Inflammatory macrophage (primary cell): ENCODE measurements at regions not wholly inside any gene's neighbourhood (a gene's known extent, or its start where the extent isn't known, plus 50 kb on each side); places are given as distances from the start of the nearest gene placed in this dataset.
"Not testable (repeated sequence)": the region's sequence is repeated elsewhere in the genome, so short reads cannot be mapped to it uniquely, and the experiment has no call there.

Source experiments
- DNase-seq, 2 donors: peaks; one replicate each; pipeline ENCODE4 v3.0.0-alpha.2; 2020 to 2022

- not testable (repeated sequence) for DNase-seq
Observed at GRCh38 chr3:34679055-34679454, 880.6 kb downstream of the PDCD6IP start.

GRCh38 chr3:34683851-34684250 is 885.4 kb downstream of the PDCD6IP start:
- DNase-seq = peak; percentile 54 to 58

GRCh38 chr3:34686541-34686940 is 888.1 kb downstream of the PDCD6IP start:
- peak; percentile 4 to 6 for DNase-seq

- peak; percentile 33 to 39 for DNase-seq
Observed at GRCh38 chr3:34687671-34688070, 889.2 kb downstream of the PDCD6IP start.

GRCh38 chr3:34696831-34697230 is 898.4 kb downstream of the PDCD6IP start:
- DNase-seq = no peak

- no peak for DNase-seq
Observed at GRCh38 chr3:34703053-34703452, 904.6 kb downstream of the PDCD6IP start.

- no peak for DNase-seq
Observed at GRCh38 chr3:34724916-34725499, 914.3 kb upstream of the ARPP21 start.

GRCh38 chr3:34725774-34726173 is 913.6 kb upstream of the ARPP21 start:
- DNase-seq = no peak

GRCh38 chr3:34727700-34728099 is 911.6 kb upstream of the ARPP21 start:
- DNase-seq = no peak

GRCh38 chr3:34742151-34742550 is 897.2 kb upstream of the ARPP21 start:
- no peak for DNase-seq

- no peak for DNase-seq
Observed at GRCh38 chr3:34758630-34759261, 880.6 kb upstream of the ARPP21 start.

GRCh38 chr3:34777386-34777785 is 861.9 kb upstream of the ARPP21 start:
- DNase-seq = peak in 1 of 2 donors; percentile 55

- DNase-seq = no peak
Observed at GRCh38 chr3:34779092-34779491, 860.2 kb upstream of the ARPP21 start.

- DNase-seq = no peak
Observed at GRCh38 chr3:34780294-34780693, 859.0 kb upstream of the ARPP21 start.

- DNase-seq = no peak
Observed at GRCh38 chr3:34780973-34781372, 858.4 kb upstream of the ARPP21 start.

- DNase-seq = no peak
Observed at GRCh38 chr3:34782871-34783270, 856.5 kb upstream of the ARPP21 start.

GRCh38 chr3:34783876-34784275 is 855.4 kb upstream of the ARPP21 start:
- DNase-seq = peak; percentile 63 to 86

GRCh38 chr3:34793057-34793456 is 846.3 kb upstream of the ARPP21 start:
- DNase-seq = no peak

- no peak for DNase-seq
Observed at GRCh38 chr3:34807611-34808010, 831.7 kb upstream of the ARPP21 start.

- no peak for DNase-seq
Observed at GRCh38 chr3:34808287-34808686, 831.0 kb upstream of the ARPP21 start.

GRCh38 chr3:34828847-34829246 is 810.5 kb upstream of the ARPP21 start:
- DNase-seq = no peak

- DNase-seq = no peak
Observed at GRCh38 chr3:34832865-34833508, 806.3 kb upstream of the ARPP21 start.

- DNase-seq = no peak
Observed at GRCh38 chr3:34837848-34838741, 801.2 kb upstream of the ARPP21 start.
